Muscle layer of colon (tissue), 2 donors: ENCODE measurements at regions not wholly inside any gene's neighbourhood (a gene's known extent, or its start where the extent isn't known, plus 50 kb on each side); places are given as distances from the start of the nearest gene placed in this dataset.

Experiments used
- H3K27ac ChIP-seq: one replicate; pipeline ENCODE4 v1.7.0; 2013; ENCODE audit warnings: low read depth, mild to moderate bottlenecking, low read length, moderate library complexity
- H3K27me3 ChIP-seq, 2 donors: one replicate each; pipeline ENCODE4 v1.7.0; 2013; ENCODE audit warnings: low read length in 2 of 2, mild to moderate bottlenecking in 2 of 2; ENCODE audit not compliant: insufficient read depth in 2 of 2, control insufficient read depth in 1 of 2
- H3K36me3 ChIP-seq: one replicate; pipeline ENCODE4 v1.7.0; 2013; ENCODE audit warnings: mild to moderate bottlenecking, low read length; ENCODE audit not compliant: insufficient read depth
- H3K4me1 ChIP-seq: one replicate; pipeline ENCODE4 v1.7.0; 2013; ENCODE audit warnings: mild to moderate bottlenecking, low read length; ENCODE audit not compliant: insufficient read depth
- H3K4me3 ChIP-seq, 2 donors: one replicate each; pipeline ENCODE4 v1.7.0; 2013; ENCODE audit warnings: low read length in 2 of 2, low read depth in 1 of 2, mild to moderate bottlenecking in 1 of 2, moderate library complexity in 1 of 2
- H3K9ac ChIP-seq: one replicate; pipeline ENCODE4 v1.7.0; 2013; ENCODE audit warnings: low read length
- H3K9me3 ChIP-seq: one replicate; pipeline ENCODE4 v1.7.0; 2013; ENCODE audit warnings: mild to moderate bottlenecking, low read length
- donor health status: abdominal sarcoma.
- donor health status: Adenocarcinoma of cecum.

DNA sequence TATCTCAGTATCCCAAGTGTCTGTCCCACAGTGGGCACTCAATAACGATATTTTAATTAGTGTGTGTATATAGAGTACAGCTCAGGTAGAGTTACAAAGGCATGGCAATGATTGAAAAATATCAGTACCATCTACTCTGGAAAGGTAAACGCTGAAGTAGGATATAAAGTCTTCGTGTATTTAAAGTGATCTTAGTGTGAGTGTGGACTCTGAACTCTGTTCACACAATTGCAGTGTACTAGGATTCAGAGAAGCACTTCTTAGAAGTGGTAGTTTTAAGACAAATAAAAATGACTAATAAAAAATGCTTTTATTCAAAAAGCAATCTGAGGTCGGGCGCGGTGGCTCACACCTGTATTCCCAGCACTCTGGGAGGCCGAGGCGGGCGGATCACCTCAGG is 62.9 kb upstream of the RAP2B start:
- H3K27me3 ChIP-seq, result no peaks in the 10 kb centered on the region
- H3K4me1 ChIP-seq, result no peaks in the 10 kb centered on the region
- no peak overlapping the region for H3K27ac ChIP-seq
- no peak overlapping the region for H3K9ac ChIP-seq
- H3K4me3 ChIP-seq, result no peak overlapping the region
- no peaks in the 10 kb centered on the region for H3K36me3 ChIP-seq
- H3K9me3 ChIP-seq, result no peaks in the 10 kb centered on the region

DNA sequence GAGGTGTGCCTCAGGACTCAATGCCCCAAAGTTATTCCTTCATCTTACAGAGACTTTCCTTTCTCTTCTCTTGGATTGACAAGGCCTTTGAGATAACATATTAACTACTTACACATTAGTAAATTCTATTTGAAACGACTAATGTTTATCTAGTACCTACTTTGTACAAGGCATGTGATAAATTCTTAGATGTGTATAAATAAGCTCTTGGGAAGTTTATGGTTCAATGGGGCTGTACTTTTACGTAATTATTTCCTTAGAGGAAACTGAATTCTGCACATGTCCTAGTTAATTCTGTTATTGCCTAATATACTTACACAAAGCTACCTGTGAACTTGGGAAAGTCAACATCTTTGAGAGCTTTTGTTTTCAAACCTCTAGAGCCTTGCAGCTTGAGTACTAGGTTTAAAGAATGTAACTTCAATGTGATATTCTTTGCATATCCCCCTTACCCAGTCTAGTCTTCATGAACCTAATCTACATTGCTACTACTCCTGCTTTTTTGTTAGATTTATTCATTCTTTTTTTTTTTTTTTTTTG is 58.5 kb upstream of the RAP2B start:
- Histone ChIP-seq H3K9me3 (no peaks in the 10 kb centered on the region), H3K4me3 (no peak overlapping the region), H3K36me3 (no peaks in the 10 kb centered on the region), H3K9ac (no peak overlapping the region), H3K4me1 (no peaks in the 10 kb centered on the region), H3K27me3 (no peaks in the 10 kb centered on the region), H3K27ac (no peak overlapping the region)

DNA sequence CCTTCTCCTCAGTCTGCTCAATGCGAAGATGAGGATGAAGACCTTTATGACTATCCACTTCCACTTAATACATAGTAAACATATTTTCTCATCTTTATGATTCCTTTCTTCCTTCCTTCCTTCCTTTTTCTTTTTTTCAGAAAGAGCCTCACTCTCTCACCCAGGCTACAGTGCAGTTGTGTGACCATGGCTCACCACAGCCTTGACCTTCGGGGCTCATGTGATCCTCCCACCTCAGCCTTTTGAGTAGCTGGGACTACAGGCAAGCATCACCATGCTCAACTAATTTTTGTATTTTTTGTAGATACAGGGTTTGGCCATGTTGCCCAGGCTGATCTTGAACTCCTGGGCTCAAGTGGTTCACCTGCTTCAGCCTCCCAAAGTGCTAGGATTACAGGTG is 52.0 kb upstream of the RAP2B start:
- no peaks in the 10 kb centered on the region for H3K27me3 ChIP-seq
- H3K9me3 ChIP-seq, result no peaks in the 10 kb centered on the region
- no peak overlapping the region for H3K9ac ChIP-seq
- no peaks in the 10 kb centered on the region for H3K36me3 ChIP-seq
- no peak overlapping the region for H3K27ac ChIP-seq
- no peaks in the 10 kb centered on the region for H3K4me1 ChIP-seq
- H3K4me3 ChIP-seq, result no peak overlapping the region

DNA sequence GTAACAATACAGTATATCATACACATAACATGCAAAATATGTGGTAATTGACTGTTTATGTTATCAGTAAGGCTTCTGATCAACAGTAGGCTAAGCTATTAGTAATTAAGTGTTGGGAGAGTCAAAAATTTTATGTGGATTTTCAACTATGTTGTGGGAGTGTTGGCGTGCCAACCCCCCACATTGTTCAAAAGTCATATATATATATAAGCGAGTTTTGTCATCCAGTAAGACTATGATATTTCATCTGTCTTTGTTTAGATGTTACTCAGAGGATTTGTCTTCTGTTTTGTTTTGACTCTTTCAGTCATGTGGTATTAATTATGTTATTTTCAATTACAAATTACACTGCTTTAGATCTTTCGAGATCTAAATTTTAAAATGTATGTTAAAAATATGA is 51.0 kb upstream of the RAP2B start:
- Histone ChIP-seq H3K27me3 (no peaks in the 10 kb centered on the region), H3K4me1 (no peaks in the 10 kb centered on the region), H3K36me3 (no peaks in the 10 kb centered on the region), H3K9me3 (no peaks in the 10 kb centered on the region), H3K9ac (no peak overlapping the region), H3K4me3 (no peak overlapping the region), H3K27ac (no peak overlapping the region)
